GM03348 (cell line): ENCODE measurements at regions not wholly inside any gene's neighbourhood (a gene's known extent, or its start where the extent isn't known, plus 50 kb on each side); places are given as distances from the start of the nearest gene placed in this dataset.

Source experiments
- DNase-seq: peaks from one replicate; pipeline ENCODE4 v3.0.0; 2012; ENCODE audit warnings: low spot score

- no peak for DNase-seq
These were observed 465.0 kb upstream of the SOX5 start for GRCh38 chr12:24414480-24414879.

- no peak for DNase-seq
These were observed 462.5 kb upstream of the SOX5 start for GRCh38 chr12:24411948-24412347.

GRCh38 chr12:24409868-24410267 lies 460.4 kb upstream of the SOX5 start:
- no peak for DNase-seq

GRCh38 chr12:24408305-24408704 lies 458.8 kb upstream of the SOX5 start:
- DNase-seq = no peak

GRCh38 chr12:24407884-24408283 lies 458.4 kb upstream of the SOX5 start:
- DNase-seq = no peak

- DNase-seq = no peak
These were observed 454.8 kb upstream of the SOX5 start for GRCh38 chr12:24404086-24404815.

GRCh38 chr12:24400533-24400932 lies 451.1 kb upstream of the SOX5 start:
- no peak for DNase-seq

GRCh38 chr12:24398605-24399004 lies 449.1 kb upstream of the SOX5 start:
- no peak for DNase-seq

GRCh38 chr12:24396224-24396623 lies 446.8 kb upstream of the SOX5 start:
- DNase-seq = no peak

GRCh38 chr12:24394246-24394645 lies 444.8 kb upstream of the SOX5 start:
- DNase-seq = no peak

GRCh38 chr12:24393071-24393470 lies 443.6 kb upstream of the SOX5 start:
- DNase-seq = no peak

- DNase-seq = no peak
These were observed 439.9 kb upstream of the SOX5 start for GRCh38 chr12:24389394-24389793.

GRCh38 chr12:24387381-24387780 lies 437.9 kb upstream of the SOX5 start:
- no peak for DNase-seq

- DNase-seq = no peak
These were observed 437.4 kb upstream of the SOX5 start for GRCh38 chr12:24386836-24387235.

GRCh38 chr12:24381790-24382189 lies 432.3 kb upstream of the SOX5 start:
- no peak for DNase-seq

GRCh38 chr12:24379861-24380521 lies 430.5 kb upstream of the SOX5 start:
- no peak for DNase-seq

- no peak for DNase-seq
These were observed 430.0 kb upstream of the SOX5 start for GRCh38 chr12:24379433-24379832.

GRCh38 chr12:24378548-24379407 lies 429.3 kb upstream of the SOX5 start:
- DNase-seq = no peak

- DNase-seq = no peak
These were observed 425.0 kb upstream of the SOX5 start for GRCh38 chr12:24374452-24374851.

- DNase-seq = no peak
These were observed 423.5 kb upstream of the SOX5 start for GRCh38 chr12:24373004-24373403.

GRCh38 chr12:24366514-24366913 lies 417.0 kb upstream of the SOX5 start:
- DNase-seq = no peak

GRCh38 chr12:24364921-24365320 lies 415.5 kb upstream of the SOX5 start:
- no peak for DNase-seq

GRCh38 chr12:24363177-24363754 lies 413.8 kb upstream of the SOX5 start:
- no peak for DNase-seq
